ENCODE measurements at regions not wholly inside any gene's neighbourhood (a gene's known extent, or its start where the extent isn't known, plus 50 kb on each side); places are given as distances from the start of the nearest gene placed in this dataset.

DNA sequence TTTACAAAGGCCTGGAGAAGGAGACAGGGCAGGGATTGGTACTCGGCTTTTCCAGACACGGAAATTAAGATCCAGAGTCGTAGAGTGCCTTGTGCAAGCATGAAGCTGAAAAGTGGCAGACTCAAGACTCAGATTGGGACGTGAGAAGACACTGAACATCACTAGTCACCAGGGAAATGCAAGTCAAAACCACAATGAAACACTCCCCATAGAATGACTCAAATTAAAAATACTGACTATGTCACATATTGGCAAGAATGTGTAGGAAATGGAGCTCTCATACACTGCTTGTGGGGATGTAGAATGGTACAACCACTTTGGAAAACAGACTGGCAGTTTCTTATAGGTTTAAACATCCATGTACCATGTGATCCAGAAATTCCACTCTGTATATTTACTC, 472.0 kb downstream of the RPS24 start:
- intact Hi-C loops (cut with DNase I; ENCODE audit: low total_unique reads): no loop called here
- Histone ChIP-seq H3K4me1 (peaks cover 5% of the 10 kb centered on the region), H3K27me3 (no peaks in the 10 kb centered on the region), H3K27ac (no peak overlapping the region), H3K4me3 (no peak overlapping the region), H3K36me3 (ENCODE audit: low read depth, missing control alignments) (no peaks in the 10 kb centered on the region), H3K9me3 (no peaks in the 10 kb centered on the region)
- WGBS, 2 donors: 95 to 99% methylated on average over 4 of the region's 4 CpGs
- no peak for TF ChIP-seq POLR2A (IDR thresholded peaks at IDR 0.05)
- no peak for TF ChIP-seq CTCF (IDR thresholded peaks at IDR 0.05)
- no peak for DNase-seq

DNA sequence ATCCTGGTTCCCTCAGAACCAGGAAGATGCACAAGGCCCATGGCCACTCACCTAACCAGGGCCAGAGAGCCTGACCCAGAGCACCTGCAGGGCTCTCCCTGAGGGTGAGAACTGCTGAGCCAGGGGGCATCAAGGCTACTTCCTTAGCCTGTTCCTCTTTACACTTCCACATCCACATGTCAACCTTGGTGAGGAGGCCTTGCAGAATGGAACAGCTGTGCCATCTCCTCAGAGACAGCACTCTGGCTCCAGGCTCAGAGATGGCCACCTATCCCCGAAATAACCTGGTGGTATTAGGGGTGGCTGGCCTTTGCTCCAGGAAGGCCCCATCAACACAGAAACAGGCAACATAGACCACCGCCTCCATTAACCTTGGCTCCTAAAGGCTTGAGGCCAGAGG, 473.0 kb downstream of the RPS24 start:
- Histone ChIP-seq H3K9me3 (no peaks in the 10 kb centered on the region), H3K36me3 (ENCODE audit: low read depth, missing control alignments) (no peaks in the 10 kb centered on the region), H3K4me1 (peaks cover 14% of the 10 kb centered on the region), H3K4me3 (no peak overlapping the region), H3K27ac (no peak overlapping the region), H3K27me3 (no peaks in the 10 kb centered on the region)
- intact Hi-C loops (cut with DNase I; ENCODE audit: low total_unique reads): no loop called here
- WGBS, 2 donors: 97% methylated on average over 2 of the region's 2 CpGs; no CpG with 5 or more reads in 1 of the 2 donors
- TF ChIP-seq CTCF (IDR thresholded peaks at IDR 0.05): no peak
- TF ChIP-seq POLR2A (IDR thresholded peaks at IDR 0.05): no peak
- no peak for DNase-seq

- no peaks in the 10 kb centered on the region for H3K36me3 ChIP-seq (ENCODE audit: low read depth, missing control alignments)
- peaks cover 20% of the 10 kb centered on the region for H3K4me1 ChIP-seq
- TF ChIP-seq CTCF (IDR thresholded peaks at IDR 0.05) (no peak), POLR2A (IDR thresholded peaks at IDR 0.05) (no peak)
- H3K4me3 ChIP-seq: no peak overlapping the region
- DNase-seq: no peak
- WGBS, 2 donors: 61 to 64% methylated on average over 7 to 8 of the region's 8 CpGs
- no peaks in the 10 kb centered on the region for H3K27me3 ChIP-seq
- no peaks in the 10 kb centered on the region for H3K9me3 ChIP-seq
- intact Hi-C loops (cut with DNase I; ENCODE audit: low total_unique reads): no loop called here
- no peak overlapping the region for H3K27ac ChIP-seq
These were observed 474.0 kb downstream of the RPS24 start for GRCh38 chr10:78507510-78508160.

DNA sequence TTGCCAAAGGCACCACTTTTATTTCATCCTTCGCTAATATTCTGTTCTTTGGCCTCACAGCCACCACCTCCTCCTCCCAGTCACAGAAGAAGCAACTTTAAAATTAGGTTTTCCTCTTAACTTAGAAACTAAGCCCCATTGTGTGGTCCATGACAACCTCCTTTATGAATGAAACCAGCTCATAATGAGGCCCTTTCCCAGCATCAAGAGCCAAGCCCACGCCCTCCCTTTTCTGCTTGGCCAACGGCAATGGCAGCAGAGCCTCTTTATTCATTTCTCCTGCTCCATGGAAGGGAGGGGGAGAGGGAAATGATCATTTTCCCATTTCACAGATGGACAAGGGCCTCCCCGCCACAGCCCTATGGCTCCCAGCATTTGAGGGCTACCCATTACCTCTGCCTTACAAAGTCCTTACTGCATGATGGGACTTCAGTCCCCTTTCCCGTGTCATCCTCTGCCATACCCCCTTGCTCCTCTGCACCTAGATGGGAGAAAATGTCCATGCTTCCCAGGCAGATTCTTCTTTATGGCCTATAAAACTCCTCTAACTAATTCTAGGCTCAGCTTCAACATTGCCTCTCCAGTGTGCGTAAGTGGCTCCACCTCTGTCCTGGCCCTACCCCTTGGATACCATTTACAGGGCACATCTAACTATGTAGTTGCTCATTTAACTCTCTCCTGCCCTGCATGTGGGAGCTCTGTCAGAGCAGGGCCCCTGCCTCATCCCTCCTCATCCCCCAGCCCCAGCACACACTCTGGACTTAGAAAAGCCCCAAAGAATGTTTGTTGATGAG, 475.5 kb downstream of the RPS24 start:
- WGBS, 2 donors: 80 to 87% methylated on average over 6 of the region's 6 CpGs
- Histone ChIP-seq H3K27ac (no peak overlapping the region), H3K4me3 (no peak overlapping the region), H3K9me3 (no peaks in the 10 kb centered on the region), H3K36me3 (ENCODE audit: low read depth, missing control alignments) (no peaks in the 10 kb centered on the region), H3K4me1 (peaks cover 20% of the 10 kb centered on the region), H3K27me3 (no peaks in the 10 kb centered on the region)
- intact Hi-C loops (cut with DNase I; ENCODE audit: low total_unique reads): no loop called here
- no peak for DNase-seq
- TF ChIP-seq POLR2A (IDR thresholded peaks at IDR 0.05) (no peak), CTCF (IDR thresholded peaks at IDR 0.05) (no peak)

Data from testis (tissue), 2 donors.